Spleen (tissue), 7 donors: ENCODE measurements at regions not wholly inside any gene's neighbourhood (a gene's known extent, or its start where the extent isn't known, plus 50 kb on each side); places are given as distances from the start of the nearest gene placed in this dataset.

Experiments used
- POLR2A ChIP-seq, 3 donors: fragments of 450-650 bp; IDR thresholded peaks; one replicate each; pipeline ENCODE4 v1.5.1; 2017; ENCODE audit warnings: antibody characterized with exemption in 3 of 3, mild to moderate bottlenecking in 1 of 3
- POLR2AphosphoS5 ChIP-seq, 3 donors: sonication (generic); formaldehyde crosslinking; IDR thresholded peaks; one replicate each; pipeline ENCODE4 v1.5.1; 2017; ENCODE audit warnings: antibody characterized with exemption in 3 of 3
- TF ChIP-seq, protein P1 (sequence below), 11 experiments: fragments of 200-600 bp in 7 of 11; fragments of 450-650 bp in 4 of 11; sonication (generic) in 4 of 11; IDR thresholded peaks in 8 of 11; conservative IDR thresholded peaks in 3 of 11; 1 replicate in 7 of 11; 2 replicates in 4 of 11; pipeline versions ENCODE4 v1.4.0 to v1.8.0; 2016 to 2021; ENCODE audit warnings: antibody characterized with exemption in 11 of 11, inconsistent platforms in 4 of 11, mild to moderate bottlenecking in 1 of 11
- donor health status: DM: no; HTN: no; CAD: no; lungs with moderate emphysema.
- donor health status: DM: no; HTN: no; CAD: no.
- donor health status: DM: no; HTN: no; CAD: no.

DNA sequence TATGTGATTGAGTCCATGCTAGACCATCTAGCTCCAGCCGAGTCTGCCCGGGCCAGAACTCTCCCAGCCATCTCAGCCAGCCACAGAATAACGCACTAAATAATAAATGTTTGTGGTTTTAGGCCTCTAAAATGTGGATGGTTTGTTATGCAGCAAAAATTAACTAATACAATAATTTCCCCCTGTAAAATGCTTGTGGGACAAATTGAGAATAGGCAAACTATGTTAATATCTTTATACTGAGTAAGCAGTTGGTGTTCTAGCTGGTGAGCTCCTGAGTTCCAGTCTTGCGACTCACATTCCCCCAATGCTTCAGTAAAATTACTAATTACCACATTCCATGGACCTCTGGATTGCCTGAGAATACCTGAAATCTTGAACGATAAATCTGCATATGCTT, 316.8 kb upstream of the NFE2L3 start:
- TF ChIP-seq, protein P1, sequence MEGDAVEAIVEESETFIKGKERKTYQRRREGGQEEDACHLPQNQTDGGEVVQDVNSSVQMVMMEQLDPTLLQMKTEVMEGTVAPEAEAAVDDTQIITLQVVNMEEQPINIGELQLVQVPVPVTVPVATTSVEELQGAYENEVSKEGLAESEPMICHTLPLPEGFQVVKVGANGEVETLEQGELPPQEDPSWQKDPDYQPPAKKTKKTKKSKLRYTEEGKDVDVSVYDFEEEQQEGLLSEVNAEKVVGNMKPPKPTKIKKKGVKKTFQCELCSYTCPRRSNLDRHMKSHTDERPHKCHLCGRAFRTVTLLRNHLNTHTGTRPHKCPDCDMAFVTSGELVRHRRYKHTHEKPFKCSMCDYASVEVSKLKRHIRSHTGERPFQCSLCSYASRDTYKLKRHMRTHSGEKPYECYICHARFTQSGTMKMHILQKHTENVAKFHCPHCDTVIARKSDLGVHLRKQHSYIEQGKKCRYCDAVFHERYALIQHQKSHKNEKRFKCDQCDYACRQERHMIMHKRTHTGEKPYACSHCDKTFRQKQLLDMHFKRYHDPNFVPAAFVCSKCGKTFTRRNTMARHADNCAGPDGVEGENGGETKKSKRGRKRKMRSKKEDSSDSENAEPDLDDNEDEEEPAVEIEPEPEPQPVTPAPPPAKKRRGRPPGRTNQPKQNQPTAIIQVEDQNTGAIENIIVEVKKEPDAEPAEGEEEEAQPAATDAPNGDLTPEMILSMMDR (IDR thresholded peaks at IDR 0.05 in 8 of 11, conservative IDR thresholded peaks at IDR 0.05 in 3 of 11) = no peak
- TF ChIP-seq POLR2A (IDR thresholded peaks at IDR 0.05) = no peak
- TF ChIP-seq POLR2AphosphoS5 (IDR thresholded peaks at IDR 0.05) = no peak
